WTC11 (cell line): ENCODE measurements at regions not wholly inside any gene's neighbourhood (a gene's known extent, or its start where the extent isn't known, plus 50 kb on each side); places are given as distances from the start of the nearest gene placed in this dataset.
"Not testable (repeated sequence)": the region's sequence is repeated elsewhere in the genome, so short reads cannot be mapped to it uniquely, and the experiment has no call there.

Experiments used
- ATAC-seq: fragments of 200-7000 bp; cut with Tn5 transposase; 2 replicates; pipeline ENCODE4 v1.10.0; 2021; ENCODE audit warnings: mild to moderate bottlenecking, moderate library complexity
- CTCF ChIA-PET: fragments of 300-600 bp; sonication (Branson Sonifier 250); formaldehyde crosslinking; loops from one replicate; lab custom pipeline; 2021; ENCODE audit warnings: antibody characterized with exemption; lab: Charles Lee
- POLR2A ChIA-PET: fragments of 350-600 bp; sonication (Branson Sonifier 250); formaldehyde crosslinking; loops from one replicate; lab custom pipeline; 2021; ENCODE audit warnings: antibody characterized with exemption; lab: Charles Lee
- DNase-seq: peaks from one replicate; pipeline ENCODE4 v3.0.0; 2021; ENCODE audit warnings: low spot score
- H3K27ac Mint-ChIP-seq: 2 replicates; pipeline ENCODE4 v1.8.0; 2021; ENCODE audit warnings: mixed read lengths
- H3K27me3 Mint-ChIP-seq: 2 replicates; pipeline ENCODE4 v1.8.0; 2021; ENCODE audit warnings: low read depth, mild to moderate bottlenecking, moderate library complexity, mixed read lengths
- H3K36me3 Mint-ChIP-seq: 2 replicates; pipeline ENCODE4 v1.8.0; 2021; ENCODE audit warnings: mixed read lengths
- H3K4me1 Mint-ChIP-seq: 2 replicates; pipeline ENCODE4 v1.8.0; 2022; ENCODE audit warnings: mixed read lengths
- H3K4me3 Mint-ChIP-seq: 2 replicates; pipeline ENCODE4 v1.8.0; 2021; ENCODE audit warnings: mild to moderate bottlenecking, moderate library complexity, mixed read lengths
- H3K9me3 Mint-ChIP-seq: 2 replicates; pipeline ENCODE4 v1.8.0; 2021; ENCODE audit warnings: mixed read lengths
- ARID4B ChIP-seq: sonication (generic); formaldehyde crosslinking; IDR thresholded peaks from 2 replicates; pipeline ENCODE4 v1.8.0; 2023; ENCODE audit warnings: missing genetic modification reagents, mild to moderate bottlenecking, borderline replicate concordance
- CREM ChIP-seq: sonication (generic); formaldehyde crosslinking; IDR thresholded peaks from 2 replicates; pipeline ENCODE4 v1.8.1; 2022; ENCODE audit warnings: mild to moderate bottlenecking, missing genetic modification reagents, moderate library complexity
- CTCF ChIP-seq: fragments of 200-600 bp; IDR thresholded peaks from 2 replicates; pipeline ENCODE4 v1.8.0; 2022; ENCODE audit warnings: antibody characterized with exemption
- FOXK1 ChIP-seq: sonication (generic); formaldehyde crosslinking; IDR thresholded peaks from 2 replicates; pipeline ENCODE4 v1.8.0; 2022; ENCODE audit warnings: mild to moderate bottlenecking, moderate library complexity, missing genetic modification reagents
- FOXP1 ChIP-seq: sonication (generic); formaldehyde crosslinking; IDR thresholded peaks from 2 replicates; pipeline ENCODE4 v1.8.0; 2022; ENCODE audit warnings: missing genetic modification reagents, mild to moderate bottlenecking, moderate library complexity, borderline replicate concordance
- IRF2 ChIP-seq: sonication (generic); formaldehyde crosslinking; IDR thresholded peaks from 2 replicates; pipeline ENCODE4 v1.8.0; 2022; ENCODE audit warnings: low read depth, missing genetic modification reagents, borderline replicate concordance
- MXD4 ChIP-seq: fragments of 250-450 bp; sonication (Bioruptor Pico); IDR thresholded peaks from 2 replicates; pipeline ENCODE4 v1.8.0; 2021; ENCODE audit warnings: mild to moderate bottlenecking, moderate library complexity, borderline replicate concordance
- NFATC4 ChIP-seq: fragments of 250-450 bp; sonication (Bioruptor Pico); IDR thresholded peaks from 2 replicates; pipeline ENCODE4 v1.9.0; 2021; ENCODE audit warnings: mild to moderate bottlenecking
- PRRX2 ChIP-seq: fragments of 250-450 bp; sonication (Bioruptor Pico); IDR thresholded peaks from 2 replicates; pipeline ENCODE4 v1.8.0; 2021; ENCODE audit warnings: mild to moderate bottlenecking
- SMAD3 ChIP-seq: sonication (generic); formaldehyde crosslinking; IDR thresholded peaks from 2 replicates; pipeline ENCODE4 v1.8.0; 2022; ENCODE audit warnings: missing genetic modification reagents, mild to moderate bottlenecking, borderline replicate concordance
- SP1 ChIP-seq: sonication (generic); formaldehyde crosslinking; conservative IDR thresholded peaks from 2 replicates; pipeline ENCODE4 v1.8.1; 2022; ENCODE audit warnings: missing genetic modification reagents
- TEAD4 ChIP-seq: sonication (generic); formaldehyde crosslinking; IDR thresholded peaks from 2 replicates; pipeline ENCODE4 v1.8.0; 2022; ENCODE audit warnings: mild to moderate bottlenecking, missing genetic modification reagents
- TP53 ChIP-seq: sonication (generic); formaldehyde crosslinking; IDR thresholded peaks from 2 replicates; pipeline ENCODE4 v1.8.1; 2023; ENCODE audit warnings: mild to moderate bottlenecking, missing genetic modification reagents
- ZNF232 ChIP-seq: sonication (generic); formaldehyde crosslinking; IDR thresholded peaks from 2 replicates; pipeline ENCODE4 v1.8.0; 2022; ENCODE audit warnings: mild to moderate bottlenecking, missing genetic modification reagents
- ZNF263 ChIP-seq: sonication (generic); formaldehyde crosslinking; IDR thresholded peaks from 2 replicates; pipeline ENCODE4 v1.8.1; 2022; ENCODE audit warnings: low read depth, mild to moderate bottlenecking, moderate library complexity, missing genetic modification reagents
- ZNF396 ChIP-seq: fragments of 250-450 bp; sonication (Bioruptor Pico); IDR thresholded peaks from 2 replicates; pipeline ENCODE4 v1.8.0; 2021; ENCODE audit warnings: mild to moderate bottlenecking, moderate library complexity, borderline replicate concordance
- ZNF423 ChIP-seq: fragments of 250-450 bp; sonication (Bioruptor Pico); IDR thresholded peaks from 2 replicates; pipeline ENCODE4 v2.1.2; 2022; ENCODE audit warnings: mild to moderate bottlenecking, moderate library complexity
- TF ChIP-seq, protein P1 (sequence below): sonication (generic); formaldehyde crosslinking; IDR thresholded peaks from 2 replicates; pipeline ENCODE4 v1.8.1; 2022; ENCODE audit warnings: missing genetic modification reagents, borderline replicate concordance
- TF ChIP-seq, protein P2 (sequence below): sonication (generic); formaldehyde crosslinking; IDR thresholded peaks from 2 replicates; pipeline ENCODE4 v1.8.0; 2022; ENCODE audit warnings: mild to moderate bottlenecking, missing genetic modification reagents

DNA sequence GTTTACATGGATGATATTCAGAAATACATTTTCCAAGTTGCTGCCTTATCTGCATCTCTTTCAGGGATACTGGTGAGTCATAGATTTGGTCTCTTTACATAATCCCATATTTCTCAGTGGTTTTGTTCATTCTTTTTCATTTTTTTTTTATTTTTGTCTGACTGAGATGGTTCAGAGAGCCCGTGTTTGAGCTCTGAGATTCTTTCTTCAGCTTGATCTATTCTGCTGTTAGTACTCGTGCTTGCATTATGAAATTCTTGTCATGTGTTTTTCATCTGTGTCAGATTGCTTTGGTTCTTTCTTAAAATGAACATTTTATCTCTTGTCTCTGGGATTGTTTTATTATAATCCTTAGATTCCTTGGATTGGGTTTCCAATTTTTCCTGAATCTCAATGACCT lies 317.3 kb downstream of the DOK5 start:
- no peak for DNase-seq
- ChIA-PET POLR2A (no interaction called here), CTCF (no interaction called here)
- peaks cover 21% of the 10 kb centered on the region for H3K27me3 Mint-ChIP-seq
- H3K36me3 Mint-ChIP-seq, result peaks cover 73% of the 10 kb centered on the region
- H3K9me3 Mint-ChIP-seq, result peaks cover 81% of the 10 kb centered on the region
- no peak overlapping the region for H3K4me3 Mint-ChIP-seq
- H3K27ac Mint-ChIP-seq, result no peak overlapping the region
- no peaks in the 10 kb centered on the region for H3K4me1 Mint-ChIP-seq
- ATAC-seq, result no peak
- no peak for TF ChIP-seq TEAD4 (CRISPR knock-in tag)
- no peak for TF ChIP-seq FOXP1
- no peak for TF ChIP-seq PRRX2 (CRISPR knock-in tag)
- TF ChIP-seq CREM, result no peak
- no peak for TF ChIP-seq MXD4 (CRISPR knock-in tag)
- TF ChIP-seq CTCF, result no peak
- TF ChIP-seq NFATC4 (CRISPR knock-in tag), result no peak
- no peak for TF ChIP-seq ZNF396 (CRISPR knock-in tag)
- TF ChIP-seq IRF2 (CRISPR knock-in tag), result no peak
- TF ChIP-seq ARID4B (CRISPR knock-in tag), result no peak
- TF ChIP-seq ZNF232, result no peak
- TF ChIP-seq SMAD3 (CRISPR knock-in tag), result no peak
- TF ChIP-seq ZNF423 (CRISPR knock-in tag), result no peak
- TF ChIP-seq, protein P1, sequence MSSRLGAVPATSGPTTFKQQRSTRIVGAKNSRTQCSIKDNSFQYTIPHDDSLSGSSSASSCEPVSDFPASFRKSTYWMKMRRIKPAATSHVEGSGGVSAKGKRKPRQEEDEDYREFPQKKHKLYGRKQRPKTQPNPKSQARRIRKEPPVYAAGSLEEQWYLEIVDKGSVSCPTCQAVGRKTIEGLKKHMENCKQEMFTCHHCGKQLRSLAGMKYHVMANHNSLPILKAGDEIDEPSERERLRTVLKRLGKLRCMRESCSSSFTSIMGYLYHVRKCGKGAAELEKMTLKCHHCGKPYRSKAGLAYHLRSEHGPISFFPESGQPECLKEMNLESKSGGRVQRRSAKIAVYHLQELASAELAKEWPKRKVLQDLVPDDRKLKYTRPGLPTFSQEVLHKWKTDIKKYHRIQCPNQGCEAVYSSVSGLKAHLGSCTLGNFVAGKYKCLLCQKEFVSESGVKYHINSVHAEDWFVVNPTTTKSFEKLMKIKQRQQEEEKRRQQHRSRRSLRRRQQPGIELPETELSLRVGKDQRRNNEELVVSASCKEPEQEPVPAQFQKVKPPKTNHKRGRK, result no peak
- TF ChIP-seq, protein P2, sequence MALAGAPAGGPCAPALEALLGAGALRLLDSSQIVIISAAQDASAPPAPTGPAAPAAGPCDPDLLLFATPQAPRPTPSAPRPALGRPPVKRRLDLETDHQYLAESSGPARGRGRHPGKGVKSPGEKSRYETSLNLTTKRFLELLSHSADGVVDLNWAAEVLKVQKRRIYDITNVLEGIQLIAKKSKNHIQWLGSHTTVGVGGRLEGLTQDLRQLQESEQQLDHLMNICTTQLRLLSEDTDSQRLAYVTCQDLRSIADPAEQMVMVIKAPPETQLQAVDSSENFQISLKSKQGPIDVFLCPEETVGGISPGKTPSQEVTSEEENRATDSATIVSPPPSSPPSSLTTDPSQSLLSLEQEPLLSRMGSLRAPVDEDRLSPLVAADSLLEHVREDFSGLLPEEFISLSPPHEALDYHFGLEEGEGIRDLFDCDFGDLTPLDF (CRISPR knock-in tag), result no peak
- no peak for TF ChIP-seq TP53 (CRISPR knock-in tag)
- no peak for TF ChIP-seq ZNF263 (CRISPR knock-in tag)
- no peak for TF ChIP-seq FOXK1
- TF ChIP-seq SP1, result no peak

- ATAC-seq, H3K27ac Mint-ChIP-seq, POLR2A ChIA-PET, DNase-seq, CTCF ChIA-PET, H3K4me1 Mint-ChIP-seq, H3K4me3 Mint-ChIP-seq: not testable (repeated sequence)
- peaks cover 63% of the 10 kb centered on the region for H3K36me3 Mint-ChIP-seq
- H3K27me3 Mint-ChIP-seq, result peaks cover 21% of the 10 kb centered on the region
- peaks cover 58% of the 10 kb centered on the region for H3K9me3 Mint-ChIP-seq
Measured at GRCh38 chr20:54788260-54788659, 312.9 kb downstream of the DOK5 start.

DNA sequence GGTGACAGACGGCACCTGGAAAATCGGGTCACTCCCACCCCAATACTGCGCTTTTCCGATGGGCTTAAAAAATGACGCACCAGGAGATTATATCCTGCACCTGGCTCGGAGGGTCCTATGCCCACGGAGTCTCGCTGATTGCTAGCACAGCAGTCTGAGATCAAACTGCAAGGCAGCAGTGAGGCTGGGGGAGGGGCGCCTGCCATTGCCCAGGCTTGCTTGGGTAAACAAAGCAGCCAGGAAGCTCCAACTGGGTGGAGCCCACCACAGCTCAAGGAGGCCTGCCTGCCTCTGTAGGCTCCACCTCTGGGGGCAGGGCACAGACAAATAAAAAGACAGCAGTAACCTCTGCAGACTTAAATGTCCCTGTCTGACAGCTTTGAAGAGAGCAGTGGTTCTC lies 307.4 kb downstream of the DOK5 start:
- H3K4me1 Mint-ChIP-seq, H3K27ac Mint-ChIP-seq, H3K27me3 Mint-ChIP-seq, H3K4me3 Mint-ChIP-seq, ATAC-seq, DNase-seq, CTCF ChIA-PET, POLR2A ChIA-PET: not testable (repeated sequence)
- Mint-ChIP-seq H3K36me3 (peaks cover 48% of the 10 kb centered on the region), H3K9me3 (peaks cover 46% of the 10 kb centered on the region)
